CD14-positive monocyte (primary cell): ENCODE measurements at regions not wholly inside any gene's neighbourhood (a gene's known extent, or its start where the extent isn't known, plus 50 kb on each side); places are given as distances from the start of the nearest gene placed in this dataset.

ENCODE experiments used
- DNase-seq, 3 donors: peaks; one replicate each; pipeline ENCODE4 v3.0.0-alpha.2; 2011 to 2022
- H2AFZ ChIP-seq: 2 replicates; pipeline ENCODE4 v1.6.0; 2012; ENCODE audit warnings: mild to moderate bottlenecking, low read depth, low read length, inconsistent platforms; ENCODE audit not compliant: insufficient read depth, poor library complexity, severe bottlenecking
- H3K27ac ChIP-seq, 2 donors: 1 replicate in 1 of 2; 2 replicates in 1 of 2; pipeline ENCODE4 v1.5.1; 2012 to 2013; ENCODE audit warnings: low read length in 2 of 2, control low read depth in 1 of 2, inconsistent platforms in 1 of 2, low read depth in 1 of 2, mild to moderate bottlenecking in 1 of 2
- H3K27me3 ChIP-seq, 2 donors: one replicate each; pipeline versions ENCODE4 v1.6.0 to v1.6.1; 2011 to 2013; ENCODE audit warnings: low read length in 2 of 2; ENCODE audit not compliant: control insufficient read depth in 2 of 2, insufficient read depth in 2 of 2
- H3K36me3 ChIP-seq, 2 donors: replicated peaks in 1 of 2; 1 replicate in 1 of 2; 2 replicates in 1 of 2; pipeline versions ENCODE4 v1.5.1 to v1.6.1; 2012 to 2013; ENCODE audit warnings: low read length in 2 of 2, control low read depth in 1 of 2, inconsistent platforms in 1 of 2, mild to moderate bottlenecking in 1 of 2; ENCODE audit not compliant: insufficient read depth in 2 of 2, control insufficient read depth in 1 of 2
- H3K4me1 ChIP-seq, 2 donors: 1 replicate in 1 of 2; 2 replicates in 1 of 2; pipeline versions ENCODE4 v1.5.1 to v1.6.1; 2012 to 2013; ENCODE audit warnings: low read length in 2 of 2, control low read depth in 1 of 2, inconsistent platforms in 1 of 2, mild to moderate bottlenecking in 1 of 2, moderate library complexity in 1 of 2; ENCODE audit not compliant: insufficient read depth in 2 of 2, control insufficient read depth in 1 of 2
- H3K4me2 ChIP-seq: replicated peaks from 2 replicates; pipeline ENCODE3; 2012; ENCODE audit warnings: low read length, moderate library complexity, mild to moderate bottlenecking; ENCODE audit not compliant: poor library complexity, severe bottlenecking; ENCODE audit errors: extremely low read depth
- H3K4me3 ChIP-seq, 3 experiments: fragments of 200-600 bp in 1 of 3; sonication (generic) in 1 of 3; replicated peaks in 1 of 3; 1 replicate in 2 of 3; 2 replicates in 1 of 3; pipeline ENCODE4 v1.5.1; 2011 to 2013; ENCODE audit warnings: low read length in 3 of 3, mild to moderate bottlenecking in 3 of 3, control low read depth in 2 of 3, low read depth in 2 of 3, inconsistent platforms in 1 of 3, moderate library complexity in 1 of 3
- H3K79me2 ChIP-seq: 2 replicates; pipeline ENCODE4 v1.6.0; 2012; ENCODE audit warnings: mild to moderate bottlenecking, control low read depth, inconsistent platforms, low read length, moderate library complexity; ENCODE audit not compliant: insufficient read depth
- H3K9ac ChIP-seq: 2 replicates; pipeline ENCODE4 v1.6.0; 2017; ENCODE audit warnings: low read length, mild to moderate bottlenecking; ENCODE audit not compliant: insufficient read depth, poor library complexity, severe bottlenecking
- H3K9me3 ChIP-seq, 2 donors: replicated peaks in 1 of 2; 1 replicate in 1 of 2; 2 replicates in 1 of 2; pipeline versions ENCODE4 v1.5.1 to v1.6.1; 2012 to 2013; ENCODE audit warnings: low read length in 2 of 2, control low read depth in 1 of 2; ENCODE audit not compliant: control insufficient read depth in 1 of 2, insufficient read depth in 1 of 2
- H4K20me1 ChIP-seq: 2 replicates; pipeline ENCODE4 v1.6.0; 2012; ENCODE audit warnings: mild to moderate bottlenecking, low read length, control low read depth, moderate library complexity; ENCODE audit not compliant: insufficient read depth
- H3K27ac Mint-ChIP-seq, 7 donors: one replicate each; pipeline ENCODE4 v1.8.0; 2020; ENCODE audit warnings: mild to moderate bottlenecking in 7 of 7, mixed read lengths in 7 of 7, moderate library complexity in 6 of 7, inconsistent platforms in 2 of 7
- H3K27me3 Mint-ChIP-seq, 3 donors: one replicate each; pipeline ENCODE4 v1.8.0; 2021 to 2022; ENCODE audit warnings: low read depth in 3 of 3, mild to moderate bottlenecking in 3 of 3, mixed read lengths in 3 of 3, moderate library complexity in 3 of 3, inconsistent platforms in 1 of 3
- H3K36me3 Mint-ChIP-seq, 2 donors: one replicate each; pipeline ENCODE4 v1.8.0; 2020; ENCODE audit warnings: mixed read lengths in 2 of 2, inconsistent platforms in 1 of 2, mild to moderate bottlenecking in 1 of 2
- H3K4me1 Mint-ChIP-seq: one replicate; pipeline ENCODE4 v1.8.0; 2020; ENCODE audit warnings: mild to moderate bottlenecking, mixed read lengths
- H3K4me3 Mint-ChIP-seq, 2 donors: one replicate each; pipeline ENCODE4 v1.8.0; 2020; ENCODE audit warnings: mild to moderate bottlenecking in 2 of 2, mixed read lengths in 2 of 2, moderate library complexity in 1 of 2
- H3K9me3 Mint-ChIP-seq, 7 donors: one replicate each; pipeline ENCODE4 v1.8.0; 2020 to 2022; ENCODE audit warnings: mixed read lengths in 7 of 7, mild to moderate bottlenecking in 6 of 7, moderate library complexity in 6 of 7, inconsistent platforms in 2 of 7
- CTCF ChIP-seq: fragments of 200-600 bp; IDR thresholded peaks from one replicate; pipeline ENCODE4 v1.8.0; 2022; ENCODE audit warnings: antibody characterized with exemption, mild to moderate bottlenecking
- WGBS: methylation state at CpG from one replicate; pipeline ENCODE4 v1.1.5; 2013; ENCODE audit warnings: missing lambda C conversion rate; ENCODE audit not compliant: insufficient coverage; 5-methylcytosine and 5-hydroxymethylcytosine counted together
- intact Hi-C, 2 donors: fragments of 100-400 bp; cut with micrococcal nuclease; formaldehyde crosslinking; loops; one replicate each; pipeline versions ENCODE4 v1.15.0 to v1.15.1; 2023

DNA sequence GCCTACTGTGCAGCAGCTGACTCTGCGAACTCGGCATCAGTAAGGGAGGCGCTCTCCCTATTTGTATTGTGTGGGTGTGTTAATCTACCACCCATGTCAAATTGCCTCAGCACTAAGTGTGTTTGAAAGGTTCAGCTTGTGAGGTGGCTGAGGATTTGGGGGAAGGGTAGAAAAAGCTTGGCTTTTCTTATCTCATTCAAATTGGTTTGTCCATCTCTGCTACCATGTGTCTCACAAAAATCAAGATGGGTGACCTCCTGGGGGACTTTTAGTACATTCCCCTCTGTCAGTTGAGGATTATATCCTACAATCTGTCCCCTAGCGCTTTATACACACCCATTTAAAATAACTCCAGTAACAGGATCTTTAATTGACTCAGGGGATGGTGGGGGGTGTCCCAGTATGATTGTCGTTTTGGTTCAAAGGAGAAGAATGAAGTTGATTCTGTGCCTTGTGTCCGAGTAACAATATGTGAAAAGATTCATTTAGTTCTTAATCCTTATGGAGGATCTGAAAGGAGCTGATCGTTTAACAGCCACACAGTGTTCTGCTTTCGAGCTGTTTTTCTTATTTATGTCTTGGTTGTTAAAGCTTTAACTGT lies 609.6 kb downstream of the PKHD1 start:
- Histone ChIP-seq H3K27ac (no peak overlapping the region), H3K9me3 (no peaks in the 10 kb centered on the region), H3K79me2 (no peaks in the 10 kb centered on the region), H3K27me3 (no peaks in the 10 kb centered on the region), H4K20me1 (no peaks in the 10 kb centered on the region), H2AFZ (no peak overlapping the region), H3K4me3 (no peak overlapping the region), H3K4me1 (no peaks in the 10 kb centered on the region), H3K9ac (no peak overlapping the region), H3K4me2 (no peak overlapping the region), H3K36me3 (no peaks in the 10 kb centered on the region)
- intact Hi-C loops: no loop called here
- Mint-ChIP-seq H3K9me3 (peaks cover 0 to 7% (median 0%) of the 10 kb centered on the region in 7 donors), H3K27me3 (peaks cover 0 to 1% (median 0%) of the 10 kb centered on the region in 3 donors), H3K4me1 (no peaks in the 10 kb centered on the region), H3K36me3 (no peaks in the 10 kb centered on the region), H3K4me3 (no peak overlapping the region), H3K27ac (no peak overlapping the region)
- no peak for DNase-seq
- TF ChIP-seq CTCF: no peak
- WGBS: 60% methylated on average over 1 of the region's 8 CpGs

GRCh38 chr6:51479296-51479695 lies 608.1 kb downstream of the PKHD1 start:
- H4K20me1 ChIP-seq: no peaks in the 10 kb centered on the region
- H3K27ac Mint-ChIP-seq: no peak overlapping the region
- intact Hi-C loops: no loop called here

More at GRCh38 chr6:51479296-51479695, 608.1 kb downstream of the PKHD1 start:
- no peak for DNase-seq
- no peak overlapping the region for H3K27ac ChIP-seq
- H3K27me3 ChIP-seq: no peaks in the 10 kb centered on the region
- H3K4me2 ChIP-seq: no peak overlapping the region
- H3K9me3 Mint-ChIP-seq: peaks cover 0 to 7% (median 4%) of the 10 kb centered on the region in 7 donors
- no peaks in the 10 kb centered on the region for H3K9me3 ChIP-seq
- WGBS: no CpG with 5 or more reads among the region's 1 CpG
- H3K79me2 ChIP-seq: no peaks in the 10 kb centered on the region
- H3K4me3 Mint-ChIP-seq: no peak overlapping the region
- H2AFZ ChIP-seq: no peak overlapping the region
- no peaks in the 10 kb centered on the region for H3K4me1 ChIP-seq
- no peak for TF ChIP-seq CTCF
- no peaks in the 10 kb centered on the region for H3K36me3 Mint-ChIP-seq
- no peaks in the 10 kb centered on the region for H3K4me1 Mint-ChIP-seq
- peaks cover 0 to 1% (median 0%) of the 10 kb centered on the region in 3 donors for H3K27me3 Mint-ChIP-seq
- no peaks in the 10 kb centered on the region for H3K36me3 ChIP-seq
- no peak overlapping the region for H3K4me3 ChIP-seq
- no peak overlapping the region for H3K9ac ChIP-seq
